ENCODE measurements at regions not wholly inside any gene's neighbourhood (a gene's known extent, or its start where the extent isn't known, plus 50 kb on each side); places are given as distances from the start of the nearest gene placed in this dataset.

GRCh38 chr6:165845493-165845892 lies 182.5 kb upstream of the PDE10A start:
- Histone ChIP-seq H3K36me3 (no peaks in the 10 kb centered on the region), H3K9me3 (no peaks in the 10 kb centered on the region), H3K27me3 (peaks cover 0 to 13% (median 0%) of the 10 kb centered on the region in 4 donors), H3K4me3 (no peak overlapping the region), H3K4me1 (peaks cover 0 to 5% (median 2%) of the 10 kb centered on the region in 4 donors), H3K27ac (replicated peaks in 1 of 4) (no peak overlapping the region)
- 65% methylated on average over 3 of the region's 3 CpGs for WGBS
- intact Hi-C loops (cut with DNase I): loop anchor here (5.0 kb wide), 1 partner anchor 113 kb away; no protein-coding TSS in a partner anchor
- TF ChIP-seq POLR2A (IDR thresholded peaks at IDR 0.05; ENCODE audit: low read depth) (no peak), POLR2AphosphoS5 (IDR thresholded peaks at IDR 0.05) (no peak), EP300 (IDR thresholded peaks at IDR 0.05) (no peak)
- TF ChIP-seq, protein P1, sequence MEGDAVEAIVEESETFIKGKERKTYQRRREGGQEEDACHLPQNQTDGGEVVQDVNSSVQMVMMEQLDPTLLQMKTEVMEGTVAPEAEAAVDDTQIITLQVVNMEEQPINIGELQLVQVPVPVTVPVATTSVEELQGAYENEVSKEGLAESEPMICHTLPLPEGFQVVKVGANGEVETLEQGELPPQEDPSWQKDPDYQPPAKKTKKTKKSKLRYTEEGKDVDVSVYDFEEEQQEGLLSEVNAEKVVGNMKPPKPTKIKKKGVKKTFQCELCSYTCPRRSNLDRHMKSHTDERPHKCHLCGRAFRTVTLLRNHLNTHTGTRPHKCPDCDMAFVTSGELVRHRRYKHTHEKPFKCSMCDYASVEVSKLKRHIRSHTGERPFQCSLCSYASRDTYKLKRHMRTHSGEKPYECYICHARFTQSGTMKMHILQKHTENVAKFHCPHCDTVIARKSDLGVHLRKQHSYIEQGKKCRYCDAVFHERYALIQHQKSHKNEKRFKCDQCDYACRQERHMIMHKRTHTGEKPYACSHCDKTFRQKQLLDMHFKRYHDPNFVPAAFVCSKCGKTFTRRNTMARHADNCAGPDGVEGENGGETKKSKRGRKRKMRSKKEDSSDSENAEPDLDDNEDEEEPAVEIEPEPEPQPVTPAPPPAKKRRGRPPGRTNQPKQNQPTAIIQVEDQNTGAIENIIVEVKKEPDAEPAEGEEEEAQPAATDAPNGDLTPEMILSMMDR (IDR thresholded peaks at IDR 0.05): no peak
- peak; percentile 31 for DNase-seq (ENCODE audit: extremely low spot score)

- WGBS: 76% methylated on average over 4 of the region's 4 CpGs
- no peak overlapping the region for H3K27ac ChIP-seq (replicated peaks in 1 of 4)
- no peak overlapping the region for H3K4me3 ChIP-seq
- no peak for DNase-seq (ENCODE audit: extremely low spot score)
- TF ChIP-seq EP300 (IDR thresholded peaks at IDR 0.05) (no peak), POLR2AphosphoS5 (IDR thresholded peaks at IDR 0.05) (no peak), POLR2A (IDR thresholded peaks at IDR 0.05; ENCODE audit: low read depth) (no peak)
- TF ChIP-seq, protein P1 (IDR thresholded peaks at IDR 0.05): no peak
- H3K9me3 ChIP-seq: no peaks in the 10 kb centered on the region
- H3K4me1 ChIP-seq: peaks cover 0 to under 1% (median 0%) of the 10 kb centered on the region in 4 donors
- H3K27me3 ChIP-seq: peaks cover 0 to 10% (median 0%) of the 10 kb centered on the region in 4 donors
- intact Hi-C loops (cut with DNase I): loop anchor here (5.0 kb wide), 1 partner anchor 113 kb away; no protein-coding TSS in a partner anchor
- H3K36me3 ChIP-seq: no peaks in the 10 kb centered on the region
Measured at GRCh38 chr6:165844801-165845364, 181.8 kb upstream of the PDE10A start.

DNA sequence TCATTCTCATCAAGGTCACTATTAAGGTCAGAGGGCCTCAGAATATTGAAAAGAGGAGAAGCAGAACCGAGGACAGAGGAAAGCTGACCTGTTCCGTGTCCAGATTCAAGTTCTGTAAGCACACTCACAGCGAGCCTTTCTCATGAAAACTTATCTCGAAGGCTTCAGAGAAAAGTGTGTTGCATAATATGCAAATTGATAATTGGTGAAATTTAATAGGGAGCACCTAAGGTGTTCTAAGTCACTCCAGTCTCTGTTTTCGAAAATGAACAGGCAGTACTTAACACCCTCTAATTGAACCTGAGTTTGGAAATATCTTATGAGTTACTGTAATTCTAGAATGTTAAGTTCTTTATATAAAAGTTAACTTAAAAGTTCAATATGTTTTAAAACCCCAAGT lies 181.2 kb upstream of the PDE10A start:
- Histone ChIP-seq H3K4me3 (no peak overlapping the region), H3K27me3 (peaks cover 0 to 10% (median 0%) of the 10 kb centered on the region in 4 donors), H3K36me3 (no peaks in the 10 kb centered on the region), H3K9me3 (no peaks in the 10 kb centered on the region), H3K4me1 (no peaks in the 10 kb centered on the region), H3K27ac (replicated peaks in 1 of 4) (no peak overlapping the region)
- TF ChIP-seq EP300 (IDR thresholded peaks at IDR 0.05): no peak
- TF ChIP-seq POLR2A (IDR thresholded peaks at IDR 0.05; ENCODE audit: low read depth): no peak
- TF ChIP-seq POLR2AphosphoS5 (IDR thresholded peaks at IDR 0.05): no peak
- TF ChIP-seq, protein P1 (IDR thresholded peaks at IDR 0.05): no peak
- DNase-seq (ENCODE audit: extremely low spot score): no peak
- 81% methylated on average over 5 of the region's 5 CpGs for WGBS
- intact Hi-C loops (cut with DNase I): no loop called here

DNA sequence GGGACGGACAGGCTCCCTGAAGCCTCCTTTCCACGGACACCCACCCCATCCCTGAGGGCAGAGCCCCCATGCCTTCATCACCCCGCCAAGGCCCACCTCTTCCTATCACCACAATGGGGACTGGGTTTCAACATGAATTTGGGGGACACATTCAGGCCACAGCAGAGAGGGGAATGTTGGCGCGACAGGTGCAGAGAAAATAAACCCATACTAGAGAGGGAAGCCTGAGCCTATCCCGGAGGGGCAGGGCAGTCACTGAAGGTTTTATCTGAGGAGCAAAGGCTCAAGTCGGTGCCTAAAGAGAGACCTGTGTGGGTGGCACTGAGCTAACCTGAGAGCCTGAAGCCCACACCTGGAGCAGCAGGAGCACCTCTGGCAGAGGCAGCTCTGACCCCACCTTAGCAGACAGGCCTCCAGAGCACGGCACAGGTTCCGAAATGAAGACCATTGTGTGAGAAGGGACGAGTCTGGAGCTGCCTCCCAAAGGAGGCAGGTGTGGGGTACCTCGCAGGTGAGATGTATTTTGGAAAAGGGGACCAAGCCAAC lies 180.6 kb upstream of the PDE10A start:
- TF ChIP-seq EP300 (IDR thresholded peaks at IDR 0.05) (no peak), POLR2AphosphoS5 (IDR thresholded peaks at IDR 0.05) (no peak), POLR2A (IDR thresholded peaks at IDR 0.05; ENCODE audit: low read depth) (no peak)
- TF ChIP-seq, protein P1 (IDR thresholded peaks at IDR 0.05): no peak
- WGBS: 90% methylated on average over 10 of the region's 11 CpGs

More for the DNA sequence above, 180.6 kb upstream of the PDE10A start:
- no peak overlapping the region for H3K4me3 ChIP-seq
- H3K9me3 ChIP-seq: no peaks in the 10 kb centered on the region
- no peaks in the 10 kb centered on the region for H3K4me1 ChIP-seq
- H3K27ac ChIP-seq (replicated peaks in 1 of 4): no peak overlapping the region
- intact Hi-C loops (cut with DNase I): no loop called here
- H3K36me3 ChIP-seq: no peaks in the 10 kb centered on the region
- H3K27me3 ChIP-seq: peaks cover 0 to 10% (median 0%) of the 10 kb centered on the region in 4 donors
- DNase-seq (ENCODE audit: extremely low spot score): peak; percentile 75

Measured in esophagus muscularis mucosa (tissue), 4 donors.